Sigmoid colon (tissue), 6 donors: ENCODE measurements at regions not wholly inside any gene's neighbourhood (a gene's known extent, or its start where the extent isn't known, plus 50 kb on each side); places are given as distances from the start of the nearest gene placed in this dataset.

Experiments
- DNase-seq: peaks from one replicate; pipeline ENCODE4 v3.0.0-alpha.2; 2019
- H3K27ac ChIP-seq, 4 donors: fragments of 200-600 bp; sonication (generic); one replicate each; pipeline ENCODE4 v1.5.1; 2016 to 2019; ENCODE audit warnings: mild to moderate bottlenecking in 1 of 4
- H3K27me3 ChIP-seq, 3 donors: fragments of 200-600 bp; sonication (generic); one replicate each; pipeline ENCODE4 v1.5.1; 2019; ENCODE audit warnings: mild to moderate bottlenecking in 1 of 3
- H3K36me3 ChIP-seq, 4 donors: fragments of 200-600 bp; sonication (generic); one replicate each; pipeline ENCODE4 v1.5.1; 2016 to 2019
- H3K4me1 ChIP-seq, 4 donors: fragments of 200-600 bp; sonication (generic); one replicate each; pipeline ENCODE4 v1.5.1; 2017 to 2019
- H3K4me3 ChIP-seq, 4 donors: fragments of 200-600 bp; sonication (generic); one replicate each; pipeline ENCODE4 v1.5.1; 2017 to 2019; ENCODE audit warnings: mild to moderate bottlenecking in 2 of 4, moderate library complexity in 1 of 4
- H3K9me3 ChIP-seq, 4 donors: fragments of 200-600 bp in 3 of 4; sonication (generic) in 3 of 4; one replicate each; pipeline versions ENCODE4 v1.5.1 to v1.6.1; 2013 to 2019
- CTCF ChIP-seq, 4 experiments: fragments of 450-650 bp in 3 of 4; fragments of 200-600 bp in 1 of 4; IDR thresholded peaks; one replicate each; pipeline ENCODE4 v1.5.1; 2016 to 2019; ENCODE audit warnings: antibody characterized with exemption in 4 of 4, mild to moderate bottlenecking in 3 of 4, moderate library complexity in 2 of 4
- EP300 ChIP-seq, 4 donors: sonication (generic); formaldehyde crosslinking; IDR thresholded peaks; one replicate each; pipeline ENCODE4 v1.6.1; 2017; ENCODE audit warnings: antibody characterized with exemption in 4 of 4
- POLR2A ChIP-seq, 2 donors: fragments of 450-650 bp; IDR thresholded peaks; one replicate each; pipeline ENCODE4 v1.6.1; 2016; ENCODE audit warnings: antibody characterized with exemption in 2 of 2, mild to moderate bottlenecking in 2 of 2, moderate library complexity in 2 of 2
- POLR2AphosphoS5 ChIP-seq, 4 donors: sonication (generic); formaldehyde crosslinking; IDR thresholded peaks; one replicate each; pipeline ENCODE4 v1.6.1; 2017; ENCODE audit warnings: antibody characterized with exemption in 4 of 4
- WGBS, 2 donors: extraction: QIAGEN DNeasy Blood & Tissue Kit; methylation state at CpG; one replicate each; pipeline ENCODE4 v1.1.7; 2013; 5-methylcytosine and 5-hydroxymethylcytosine counted together
- intact Hi-C: fragments of 100-400 bp; cut with DNase I; formaldehyde crosslinking; loops from one replicate; pipeline ENCODE4 v1.15.1; 2023
- donor health status: healthy with polysubstance abuse.
- donor health status: healthy.

- TF ChIP-seq EP300 (IDR thresholded peaks at IDR 0.05) (no peak), POLR2AphosphoS5 (IDR thresholded peaks at IDR 0.05) (no peak), CTCF (IDR thresholded peaks at IDR 0.05) (no peak), POLR2A (IDR thresholded peaks at IDR 0.05) (no peak)
- H3K4me3 ChIP-seq, result no peak overlapping the region
- no peak overlapping the region for H3K27ac ChIP-seq
- intact Hi-C loops, result no loop called here
- no peaks in the 10 kb centered on the region for H3K4me1 ChIP-seq
- no peaks in the 10 kb centered on the region for H3K9me3 ChIP-seq
- no peaks in the 10 kb centered on the region for H3K27me3 ChIP-seq
- DNase-seq, result no peak
- no peaks in the 10 kb centered on the region for H3K36me3 ChIP-seq
Observed at GRCh38 chr3:87336761-87337160, 60.4 kb upstream of the POU1F1 start.

- no peaks in the 10 kb centered on the region for H3K9me3 ChIP-seq
- DNase-seq, result no peak
- no peaks in the 10 kb centered on the region for H3K4me1 ChIP-seq
- H3K4me3 ChIP-seq, result no peak overlapping the region
- intact Hi-C loops, result no loop called here
- no peaks in the 10 kb centered on the region for H3K36me3 ChIP-seq
- no peaks in the 10 kb centered on the region for H3K27me3 ChIP-seq
- TF ChIP-seq POLR2A (IDR thresholded peaks at IDR 0.05) (no peak), CTCF (IDR thresholded peaks at IDR 0.05) (no peak), EP300 (IDR thresholded peaks at IDR 0.05) (no peak), POLR2AphosphoS5 (IDR thresholded peaks at IDR 0.05) (no peak)
- H3K27ac ChIP-seq, result no peak overlapping the region
- WGBS, 2 donors, result 69 to 91% methylated on average over 1 of the region's 1 CpG
Observed at GRCh38 chr3:87335931-87336330, 59.5 kb upstream of the POU1F1 start.

GRCh38 chr3:87333393-87333892 is 57.1 kb upstream of the POU1F1 start:
- intact Hi-C loops, result no loop called here
- H3K27me3 ChIP-seq, result no peaks in the 10 kb centered on the region
- no peak for DNase-seq
- no peaks in the 10 kb centered on the region for H3K9me3 ChIP-seq
- no peak overlapping the region for H3K27ac ChIP-seq
- no peaks in the 10 kb centered on the region for H3K4me1 ChIP-seq
- no peak overlapping the region for H3K4me3 ChIP-seq
- no peaks in the 10 kb centered on the region for H3K36me3 ChIP-seq
- 22 to 52% methylated on average over 5 of the region's 5 CpGs for whole genome bisulfite sequencing, 2 donors
- TF ChIP-seq EP300 (IDR thresholded peaks at IDR 0.05), result no peak
- TF ChIP-seq CTCF (IDR thresholded peaks at IDR 0.05), result no peak
- no peak for TF ChIP-seq POLR2AphosphoS5 (IDR thresholded peaks at IDR 0.05)
- no peak for TF ChIP-seq POLR2A (IDR thresholded peaks at IDR 0.05)

GRCh38 chr3:87332789-87333188 is 56.4 kb upstream of the POU1F1 start:
- no peaks in the 10 kb centered on the region for H3K9me3 ChIP-seq
- no peak overlapping the region for H3K4me3 ChIP-seq
- no peak for TF ChIP-seq POLR2AphosphoS5 (IDR thresholded peaks at IDR 0.05)
- no peak for TF ChIP-seq CTCF (IDR thresholded peaks at IDR 0.05)
- no peak for TF ChIP-seq POLR2A (IDR thresholded peaks at IDR 0.05)
- TF ChIP-seq EP300 (IDR thresholded peaks at IDR 0.05), result no peak
- H3K27ac ChIP-seq, result no peak overlapping the region
- intact Hi-C loops, result no loop called here
- no peak for DNase-seq
- no peaks in the 10 kb centered on the region for H3K36me3 ChIP-seq
- H3K4me1 ChIP-seq, result no peaks in the 10 kb centered on the region
- WGBS, 2 donors, result 54 to 79% methylated on average over 6 of the region's 6 CpGs
- no peaks in the 10 kb centered on the region for H3K27me3 ChIP-seq

- no peaks in the 10 kb centered on the region for H3K4me1 ChIP-seq
- H3K27ac ChIP-seq, result no peak overlapping the region
- H3K4me3 ChIP-seq, result no peak overlapping the region
- WGBS, 2 donors, result 0 to 47% methylated on average over 1 of the region's 1 CpG
- intact Hi-C loops, result no loop called here
- no peaks in the 10 kb centered on the region for H3K9me3 ChIP-seq
- no peak for TF ChIP-seq POLR2AphosphoS5 (IDR thresholded peaks at IDR 0.05)
- no peak for TF ChIP-seq POLR2A (IDR thresholded peaks at IDR 0.05)
- no peak for TF ChIP-seq CTCF (IDR thresholded peaks at IDR 0.05)
- no peak for TF ChIP-seq EP300 (IDR thresholded peaks at IDR 0.05)
- no peaks in the 10 kb centered on the region for H3K27me3 ChIP-seq
- no peaks in the 10 kb centered on the region for H3K36me3 ChIP-seq
- no peak for DNase-seq
Observed at GRCh38 chr3:87329065-87329464, 52.7 kb upstream of the POU1F1 start.
